ENCODE measurements at regions not wholly inside any gene's neighbourhood (a gene's known extent, or its start where the extent isn't known, plus 50 kb on each side); places are given as distances from the start of the nearest gene placed in this dataset.

DNA sequence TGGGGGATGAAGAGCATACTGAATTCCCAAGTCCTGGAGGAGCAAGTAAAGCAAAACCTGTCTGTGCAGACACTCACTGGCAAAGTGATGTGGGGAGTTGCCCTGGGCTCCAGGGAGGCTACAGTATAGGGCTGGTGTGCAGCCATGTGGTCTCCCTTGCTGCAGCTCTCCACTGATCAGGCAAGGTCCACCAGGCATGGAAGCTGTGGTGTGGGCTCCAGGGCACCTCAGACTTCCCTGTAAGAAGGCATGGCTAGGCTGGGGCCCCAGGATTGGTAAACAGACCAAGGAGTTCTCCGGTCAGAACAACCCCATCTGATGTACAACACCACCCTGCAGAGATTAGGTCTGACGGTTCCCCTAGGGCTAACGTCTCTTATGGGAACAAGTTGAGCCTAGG, 241.9 kb upstream of the NDST4 start:
- no peak for TF ChIP-seq SPI1 (IDR thresholded peaks at IDR 0.05; ENCODE audit: borderline replicate concordance, low read depth)
- no peak for TF ChIP-seq GABPA (IDR thresholded peaks at IDR 0.05; ENCODE audit: low read depth)
- no peak for TF ChIP-seq REST (IDR thresholded peaks at IDR 0.05; ENCODE audit: insufficient replicate concordance, low read depth)
- no peak for TF ChIP-seq CTCF (IDR thresholded peaks at IDR 0.05; ENCODE audit: insufficient read depth, low read length)
- TF ChIP-seq POLR2AphosphoS5 (IDR thresholded peaks at IDR 0.05; ENCODE audit: low read depth) = no peak
- Histone ChIP-seq H3K27me3 (ENCODE audit: insufficient read depth, poor library complexity, severe bottlenecking) (no peaks in the 10 kb centered on the region), H3K27ac (replicated peaks) (no peak overlapping the region), H3K4me3 (replicated peaks; ENCODE audit: insufficient read depth, low read length) (no peak overlapping the region)
- no peak for DNase-seq (ENCODE audit: low read depth in 1 of 2, low spot score in 1 of 2)

DNA sequence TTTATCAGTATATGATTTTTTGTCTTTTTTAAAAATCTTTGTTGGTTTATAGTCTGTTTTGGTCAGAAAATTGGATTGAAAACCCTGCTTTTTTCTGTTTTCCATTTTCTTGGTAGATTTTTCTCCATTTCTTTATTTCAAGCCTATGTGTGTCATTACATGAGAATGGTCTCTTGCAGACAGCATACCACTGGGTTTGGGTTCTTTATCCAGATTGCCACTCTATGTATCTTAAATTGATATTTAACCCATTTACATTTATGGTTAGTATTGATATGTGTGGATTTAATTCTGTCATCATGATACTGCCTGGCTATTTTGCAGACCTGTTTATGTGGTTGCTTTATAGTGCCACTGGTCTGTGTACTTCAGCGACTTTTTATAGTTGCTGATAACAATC, 239.9 kb upstream of the NDST4 start:
- TF ChIP-seq SPI1 (IDR thresholded peaks at IDR 0.05; ENCODE audit: borderline replicate concordance, low read depth) (no peak), REST (IDR thresholded peaks at IDR 0.05; ENCODE audit: insufficient replicate concordance, low read depth) (no peak), POLR2AphosphoS5 (IDR thresholded peaks at IDR 0.05; ENCODE audit: low read depth) (no peak), CTCF (IDR thresholded peaks at IDR 0.05; ENCODE audit: insufficient read depth, low read length) (no peak), GABPA (IDR thresholded peaks at IDR 0.05; ENCODE audit: low read depth) (no peak)
- H3K27ac ChIP-seq (replicated peaks) = no peak overlapping the region

GRCh38 chr4:115343171-115343570, 229.8 kb upstream of the NDST4 start:
- TF ChIP-seq CTCF (IDR thresholded peaks at IDR 0.05; ENCODE audit: insufficient read depth, low read length) (no peak), POLR2AphosphoS5 (IDR thresholded peaks at IDR 0.05; ENCODE audit: low read depth) (no peak), REST (IDR thresholded peaks at IDR 0.05; ENCODE audit: insufficient replicate concordance, low read depth) (no peak), GABPA (IDR thresholded peaks at IDR 0.05; ENCODE audit: low read depth) (no peak), SPI1 (IDR thresholded peaks at IDR 0.05; ENCODE audit: borderline replicate concordance, low read depth) (no peak)
- Histone ChIP-seq H3K27me3 (ENCODE audit: insufficient read depth, poor library complexity, severe bottlenecking) (no peaks in the 10 kb centered on the region), H3K27ac (replicated peaks) (no peak overlapping the region), H3K4me3 (replicated peaks; ENCODE audit: insufficient read depth, low read length) (no peak overlapping the region)
- DNase-seq (ENCODE audit: low read depth in 1 of 2, low spot score in 1 of 2) = no peak

More for the DNA sequence above, 239.9 kb upstream of the NDST4 start:
- Histone ChIP-seq H3K4me3 (replicated peaks; ENCODE audit: insufficient read depth, low read length) (no peak overlapping the region), H3K27me3 (ENCODE audit: insufficient read depth, poor library complexity, severe bottlenecking) (no peaks in the 10 kb centered on the region)
- DNase-seq (ENCODE audit: low read depth in 1 of 2, low spot score in 1 of 2) = no peak

Data from HL-60 (cell line).